HuH-7.5 (cell line): ENCODE measurements at regions not wholly inside any gene's neighbourhood (a gene's known extent, or its start where the extent isn't known, plus 50 kb on each side); places are given as distances from the start of the nearest gene placed in this dataset.

Experiments used
- DNase-seq: peaks from one replicate; pipeline ENCODE4 v3.0.0; 2011; ENCODE audit warnings: low spot score

DNA sequence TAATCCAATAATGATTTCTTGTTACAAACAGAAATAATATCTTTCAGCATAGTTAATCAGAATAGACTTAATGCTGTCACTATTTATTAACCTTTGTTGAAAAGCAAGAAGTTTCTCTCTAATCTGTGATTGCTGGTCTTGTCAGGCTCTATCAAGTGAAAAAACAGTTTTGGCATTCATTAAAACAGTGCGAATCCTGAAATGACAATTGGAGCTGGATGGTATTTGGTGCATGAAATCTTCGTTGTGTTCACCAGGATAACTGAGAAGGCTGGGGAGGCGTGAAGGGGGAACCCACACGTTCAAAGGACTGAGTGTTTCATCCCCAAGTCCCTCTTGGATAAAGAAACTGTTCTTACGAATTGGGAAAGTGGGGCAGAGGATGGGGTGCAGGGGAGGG lies 190.2 kb upstream of the MYL2 start:
- DNase-seq: no peak

DNA sequence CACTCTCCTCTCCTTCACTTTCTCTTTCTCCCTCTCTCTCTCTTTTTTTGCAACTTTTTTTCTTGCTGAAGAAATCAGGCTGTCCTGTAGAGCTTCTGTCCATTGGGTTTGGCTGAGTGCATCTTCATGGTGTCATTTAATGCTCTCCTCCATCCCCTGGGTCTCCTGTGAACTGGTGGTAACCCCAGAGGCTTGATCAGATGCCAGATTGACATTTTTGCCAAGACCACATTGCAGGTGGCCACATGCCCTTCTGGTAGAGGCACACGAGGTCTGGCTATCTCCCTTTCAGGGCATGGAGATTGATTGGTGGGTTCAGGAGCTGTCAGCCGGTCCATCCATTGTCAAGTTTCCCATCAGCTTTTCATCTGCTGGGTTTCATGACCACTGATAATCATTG lies 188.3 kb upstream of the MYL2 start:
- no peak for DNase-seq

DNA sequence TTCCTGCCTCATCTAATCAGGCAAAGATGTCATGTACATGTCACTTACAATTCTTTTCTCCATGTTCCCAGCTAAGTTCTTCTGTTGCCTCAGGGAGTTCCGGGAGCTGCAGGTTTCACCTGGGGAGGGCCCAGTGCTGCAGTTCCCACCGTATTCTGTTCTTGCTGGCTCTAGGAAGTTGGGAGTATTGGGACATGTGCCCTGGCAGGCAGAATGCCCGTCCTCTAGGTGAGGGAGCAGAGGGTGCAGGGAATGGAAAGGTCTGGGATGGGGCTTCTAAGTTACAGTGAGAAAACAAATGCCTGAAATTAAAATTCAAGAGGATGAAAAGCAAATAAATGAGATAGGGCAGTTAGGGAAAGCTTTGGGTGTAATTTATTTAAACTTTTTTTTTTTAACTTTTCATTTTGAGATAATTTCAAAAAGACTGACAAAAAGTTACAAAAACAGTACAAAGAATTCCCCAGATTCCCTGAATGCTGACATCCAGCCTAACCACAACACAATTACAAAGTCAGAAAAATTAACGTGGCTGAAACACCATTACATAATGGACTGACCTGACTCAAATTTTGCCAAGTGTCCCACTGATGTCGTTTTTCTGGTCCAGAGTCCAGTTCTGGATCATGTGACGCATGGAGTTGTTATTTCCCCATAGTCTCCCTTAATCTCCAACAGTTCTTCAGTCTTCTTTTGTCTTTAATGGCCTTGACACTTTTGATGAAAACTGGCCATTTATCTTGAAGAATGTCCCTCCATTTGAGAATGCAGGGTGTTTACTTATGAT lies 187.2 kb upstream of the MYL2 start:
- no peak for DNase-seq

DNA sequence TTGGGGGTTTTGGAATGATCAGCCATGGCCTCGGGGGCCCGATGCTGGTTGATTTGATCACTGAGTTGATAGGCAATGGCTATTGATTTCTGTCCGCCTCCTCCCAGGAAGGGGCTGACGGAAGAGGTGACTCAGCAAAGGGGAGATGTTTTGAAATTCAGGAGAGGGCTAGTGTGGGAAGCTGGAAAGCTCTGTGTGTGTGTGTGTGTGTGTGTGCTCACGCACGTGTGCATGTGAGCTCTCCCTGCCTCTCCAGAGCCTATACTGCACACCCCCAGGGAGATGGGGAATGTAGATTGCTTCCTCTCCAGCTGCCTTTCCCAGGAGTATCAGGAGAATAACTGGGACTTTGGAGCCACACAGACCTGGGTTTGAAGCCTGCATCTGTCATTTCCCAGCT lies 184.9 kb upstream of the MYL2 start:
- DNase-seq: no peak

DNA sequence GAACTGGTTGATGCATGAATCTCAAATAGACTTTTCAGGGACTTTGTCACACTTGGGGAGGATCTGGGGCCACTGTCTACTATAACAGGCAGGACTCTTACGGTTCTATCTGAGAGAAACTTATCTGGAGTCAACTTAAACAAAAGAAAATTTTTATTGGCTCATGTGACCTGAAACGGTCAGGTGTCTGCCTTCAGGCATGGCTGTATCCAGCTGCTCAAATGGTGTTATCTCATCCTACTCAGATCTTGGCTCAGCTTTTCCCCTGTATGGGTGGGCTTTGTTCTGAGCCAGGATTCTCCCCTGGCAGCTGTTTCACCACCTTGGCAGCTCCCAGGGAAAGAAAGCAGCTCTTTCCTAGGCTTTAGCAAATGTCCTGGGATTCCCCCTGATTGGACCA lies 183.2 kb upstream of the MYL2 start:
- DNase-seq: no peak

DNA sequence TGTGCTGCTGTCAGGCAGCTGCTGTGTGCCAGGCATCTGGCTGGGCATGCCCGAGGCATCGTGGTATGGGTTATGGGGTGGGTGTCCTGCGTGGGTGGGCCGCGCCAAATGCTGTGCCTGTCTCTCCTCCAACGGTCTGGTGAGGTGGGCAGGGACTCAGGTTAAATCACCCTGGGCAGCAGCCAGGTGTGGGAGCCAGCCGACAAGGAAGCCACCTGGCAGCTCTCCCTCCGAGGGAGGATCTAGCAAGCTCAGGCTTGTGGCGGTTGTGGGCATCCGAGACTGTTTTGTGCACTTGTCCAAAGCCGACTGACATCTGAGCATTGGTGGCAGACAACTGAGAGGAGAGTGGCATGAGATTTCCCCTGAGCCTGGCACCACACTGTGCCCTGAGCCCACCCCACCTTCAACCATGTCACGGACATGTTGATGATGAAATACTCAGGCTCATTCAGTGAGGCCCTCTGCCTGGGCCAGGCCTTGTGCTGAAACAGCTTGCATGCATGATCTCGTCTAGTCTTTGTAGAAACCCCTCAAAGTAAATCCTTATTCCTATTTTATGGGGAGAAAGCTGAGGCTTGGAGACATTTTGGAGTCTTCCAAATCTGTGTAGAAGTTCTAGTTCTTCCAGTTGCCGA lies 181.8 kb upstream of the MYL2 start:
- DNase-seq: no peak

DNA sequence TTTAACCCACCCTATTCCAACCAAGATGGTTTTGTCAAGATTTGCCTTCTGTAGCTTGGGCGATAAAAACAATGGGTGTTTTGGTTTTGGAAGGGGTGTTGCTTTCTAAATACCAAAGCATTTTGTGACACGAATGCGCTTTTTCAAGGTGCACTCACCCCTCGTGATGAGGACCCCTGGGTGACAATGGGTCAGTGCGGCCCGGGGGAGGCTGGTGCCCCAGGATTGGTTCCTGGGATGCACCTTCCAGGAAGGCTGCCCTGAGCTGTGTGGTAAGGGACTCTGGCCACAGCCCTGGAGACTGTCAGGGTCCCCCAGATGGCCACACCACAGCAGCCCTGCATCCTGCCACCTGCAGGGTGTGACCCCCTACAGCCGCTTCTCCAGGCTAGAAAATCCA lies 180.6 kb upstream of the MYL2 start:
- DNase-seq: no peak

DNA sequence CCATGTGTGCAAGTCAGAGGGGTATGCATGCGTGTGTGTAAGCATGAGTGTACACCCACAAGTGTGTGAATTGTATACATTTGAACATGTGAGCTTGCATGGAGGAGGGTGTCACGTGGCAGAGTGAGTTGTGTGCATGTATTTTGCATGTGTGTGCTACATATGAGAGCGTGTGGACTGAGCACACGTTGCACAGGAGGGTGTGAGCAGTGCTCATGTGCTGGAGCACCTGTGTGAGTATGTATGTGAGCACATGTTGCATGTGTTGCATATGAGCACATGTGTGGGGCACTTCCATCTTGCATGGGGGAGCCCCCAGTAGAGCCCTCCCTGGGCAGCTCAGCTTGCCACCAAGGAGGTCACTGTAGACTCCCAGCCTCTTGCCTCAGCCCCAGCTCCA lies 180.2 kb upstream of the MYL2 start:
- DNase-seq: no peak

DNA sequence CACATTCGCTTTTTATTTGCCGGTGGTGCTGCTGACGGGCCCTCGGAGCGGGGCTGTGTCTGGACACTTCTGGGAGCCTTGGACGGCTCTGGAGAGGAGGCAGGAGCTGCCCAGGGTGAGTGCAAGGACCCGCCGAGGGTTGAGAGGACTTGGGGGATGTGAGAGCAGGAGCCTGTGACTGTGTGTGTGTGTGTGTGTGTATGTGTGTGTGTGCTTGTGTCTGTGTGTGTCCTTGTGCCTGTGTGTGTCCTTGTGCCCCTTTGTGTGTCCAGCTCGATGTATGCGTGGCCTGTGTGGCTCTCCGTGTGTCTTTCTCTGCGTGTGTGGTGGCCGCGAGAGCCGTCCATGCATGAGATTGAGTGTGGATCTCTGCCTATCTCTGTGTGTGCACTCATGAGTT lies 179.6 kb upstream of the MYL2 start:
- no peak for DNase-seq

DNA sequence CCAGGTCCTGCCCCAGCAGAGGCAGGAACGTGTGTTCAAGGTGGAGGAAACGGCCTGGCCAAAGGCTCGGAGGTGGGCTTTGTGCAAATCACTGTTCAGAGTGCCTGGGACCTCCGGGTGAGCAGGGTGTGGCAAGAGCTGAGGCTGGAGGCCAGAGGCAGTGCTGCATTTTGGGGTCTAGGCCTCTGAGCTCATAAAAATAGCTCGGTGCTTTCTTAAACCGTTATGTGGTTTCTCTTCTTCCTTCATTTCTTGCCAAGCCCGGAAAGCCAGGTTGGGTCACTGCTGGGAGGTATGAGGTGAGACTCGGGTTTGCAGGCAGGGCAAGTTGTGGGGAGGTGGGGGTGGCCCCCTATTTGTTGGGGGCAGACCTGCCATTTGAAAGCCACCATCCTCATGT lies 178.8 kb upstream of the MYL2 start:
- DNase-seq: no peak

DNA sequence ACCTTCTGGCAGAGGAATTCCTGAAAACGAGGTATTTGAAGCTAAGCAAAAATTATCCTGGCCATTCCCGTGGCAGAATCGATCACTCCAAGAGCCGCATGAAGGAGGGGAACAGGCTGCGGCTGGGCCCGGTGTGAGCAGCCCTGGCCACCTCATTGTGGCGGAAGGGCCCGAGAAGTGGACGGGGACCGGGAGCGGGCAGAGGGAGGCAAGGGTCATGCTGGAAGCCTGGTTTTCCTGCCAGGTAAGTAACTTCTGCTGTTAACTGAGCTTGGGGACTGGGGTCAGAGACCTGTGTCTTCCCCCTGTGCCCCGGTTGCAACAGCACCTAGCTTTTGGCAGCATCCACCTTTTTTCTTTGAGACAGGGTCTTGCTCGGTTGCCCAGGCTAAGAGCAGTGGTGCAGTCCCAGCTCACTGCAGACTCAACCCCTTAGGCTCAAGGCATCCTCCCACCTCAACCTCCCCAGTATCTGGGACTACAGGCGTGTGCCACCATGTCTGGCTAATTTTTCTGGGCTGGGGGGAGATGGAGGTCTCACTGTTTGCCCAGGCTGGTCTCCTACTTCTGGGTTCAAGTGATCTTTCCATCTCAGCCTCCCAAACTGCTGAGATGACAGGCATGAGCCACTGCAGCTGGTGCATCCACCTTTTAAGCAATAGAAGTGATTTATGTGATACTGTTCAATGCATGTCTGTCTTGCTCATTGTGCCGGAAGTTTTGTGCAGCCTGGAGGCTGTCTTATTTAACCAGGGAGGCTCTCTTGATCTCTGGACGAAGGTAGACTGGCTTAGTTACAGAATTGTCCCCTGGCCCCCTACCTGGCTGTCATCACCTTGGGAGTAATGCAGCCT lies 174.0 kb upstream of the MYL2 start:
- no peak for DNase-seq

DNA sequence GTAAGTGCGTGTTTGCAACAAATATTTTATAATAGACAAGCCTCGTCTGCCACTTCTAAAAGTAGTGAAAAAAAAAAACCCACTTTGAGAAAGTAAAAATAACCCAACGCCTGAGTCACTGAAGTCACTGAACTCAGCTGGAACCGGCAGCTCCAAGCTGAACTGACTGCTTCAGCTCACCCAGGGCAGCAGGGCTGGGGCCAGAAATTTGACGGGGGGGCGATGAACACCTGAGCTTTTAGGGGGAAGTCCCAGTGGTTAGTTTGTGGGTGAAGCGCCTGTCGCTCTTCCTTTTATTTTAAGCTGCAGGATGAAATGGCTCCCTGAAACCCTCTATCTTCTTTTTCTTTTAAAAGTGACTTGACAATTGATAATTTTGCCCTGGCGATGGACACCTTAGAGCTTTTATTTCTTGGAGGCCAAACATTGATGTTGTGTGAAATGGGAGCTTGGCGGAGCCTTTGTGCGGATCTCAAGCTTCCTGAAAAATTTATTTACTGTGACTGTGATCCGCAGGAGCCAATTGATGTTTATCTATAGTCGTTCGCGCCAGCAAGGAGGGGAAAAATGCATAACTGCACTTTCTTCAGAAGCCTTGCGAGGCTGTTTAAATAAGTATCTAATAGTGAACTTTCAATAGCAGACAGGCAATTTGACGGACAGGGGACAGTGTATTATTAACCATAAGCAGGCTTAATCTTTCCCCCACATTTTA lies 173.2 kb upstream of the MYL2 start:
- no peak for DNase-seq

DNA sequence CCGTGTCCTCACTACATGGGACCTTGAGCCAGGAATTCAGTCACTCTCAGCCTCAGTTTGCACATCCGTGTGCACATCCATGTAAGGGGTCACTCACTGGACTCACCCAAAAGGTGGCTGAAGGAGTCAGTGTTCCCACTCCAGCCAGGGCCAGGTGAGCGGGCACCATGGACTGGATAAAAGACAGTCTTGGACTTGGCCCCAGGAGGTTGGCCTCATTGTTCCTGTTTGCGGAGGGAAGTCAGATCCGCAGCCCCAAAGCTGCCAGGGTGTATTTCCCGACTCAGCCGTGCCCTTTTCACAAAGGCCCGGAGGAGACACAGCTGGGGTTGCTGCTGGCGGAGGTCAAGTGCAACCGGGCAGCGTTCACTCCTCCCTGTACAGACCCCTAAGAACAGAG lies 170.7 kb upstream of the MYL2 start:
- DNase-seq: no peak

DNA sequence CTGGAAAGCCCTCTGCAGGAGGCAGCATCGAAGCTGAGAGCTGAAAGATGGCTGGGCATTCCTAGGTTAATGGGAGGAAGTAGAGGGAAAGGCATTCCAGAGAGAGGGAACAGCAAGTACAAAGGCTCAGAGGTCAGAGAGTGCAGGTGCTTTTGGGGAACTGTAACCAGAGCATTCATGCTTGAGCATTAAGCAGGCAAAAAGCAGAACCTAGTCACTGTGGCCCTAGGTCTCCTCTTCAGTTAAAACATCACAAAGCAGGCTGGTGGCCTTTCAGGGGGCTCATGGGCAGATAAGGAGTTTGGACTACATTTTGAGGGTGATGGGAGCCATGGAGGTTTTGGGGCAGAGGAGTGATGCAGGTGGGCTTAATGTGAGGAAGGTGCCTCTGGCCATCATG lies 169.2 kb upstream of the MYL2 start:
- DNase-seq: no peak

DNA sequence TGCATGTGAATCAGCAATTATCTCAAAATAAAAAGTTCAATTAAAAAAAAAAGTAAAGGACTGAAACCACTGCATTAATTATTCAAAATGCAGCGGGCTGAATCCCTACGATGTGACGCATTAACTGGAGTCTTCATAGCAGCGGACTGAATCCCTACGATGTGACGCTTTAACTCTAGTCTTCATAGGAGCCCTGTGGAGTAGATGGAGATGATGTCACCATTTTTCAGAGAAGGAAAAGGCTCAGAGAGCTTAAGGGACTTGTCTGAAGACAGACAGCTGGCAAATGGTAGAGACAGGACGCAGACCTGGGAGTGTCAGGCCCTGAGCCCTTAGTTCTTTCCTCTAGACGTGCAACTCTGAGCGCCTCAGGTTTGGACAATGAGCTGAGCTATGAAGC lies 168.0 kb upstream of the MYL2 start:
- DNase-seq: no peak

DNA sequence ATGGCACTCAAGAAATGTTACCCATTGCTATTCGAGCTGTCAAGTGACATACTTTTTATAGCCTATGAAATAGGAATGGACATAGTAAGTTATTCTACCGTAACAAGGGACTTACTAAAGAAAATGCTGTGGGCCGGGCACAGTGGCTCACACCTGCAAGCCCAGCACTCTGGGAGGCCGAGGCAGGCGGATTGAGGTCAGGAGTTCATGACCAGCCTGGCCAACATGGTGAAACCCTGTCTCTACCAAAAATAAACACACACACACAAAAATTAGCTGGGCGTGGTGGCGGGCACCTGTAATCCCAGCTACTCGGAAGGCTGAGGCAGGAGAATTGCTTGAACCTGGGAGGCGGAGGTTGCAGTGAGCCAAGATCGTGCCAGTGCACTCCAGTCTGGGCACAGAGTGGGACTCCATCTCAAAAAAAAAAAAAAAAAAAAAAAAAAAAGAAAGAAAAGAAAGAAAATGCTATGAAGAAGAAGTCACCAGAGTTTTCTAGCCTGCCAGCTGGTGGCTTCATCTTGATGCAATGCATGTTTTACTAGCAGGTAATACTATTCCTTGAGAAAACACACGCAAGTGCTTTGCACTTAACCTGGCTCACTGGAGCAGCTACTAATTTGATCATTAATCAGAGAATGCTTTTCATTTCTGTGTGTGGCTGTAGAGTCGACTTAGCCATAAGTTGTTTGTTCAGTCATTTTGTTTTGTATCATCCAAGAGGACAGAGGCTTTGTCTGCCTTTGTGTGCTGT lies 166.7 kb upstream of the MYL2 start:
- DNase-seq: no peak

DNA sequence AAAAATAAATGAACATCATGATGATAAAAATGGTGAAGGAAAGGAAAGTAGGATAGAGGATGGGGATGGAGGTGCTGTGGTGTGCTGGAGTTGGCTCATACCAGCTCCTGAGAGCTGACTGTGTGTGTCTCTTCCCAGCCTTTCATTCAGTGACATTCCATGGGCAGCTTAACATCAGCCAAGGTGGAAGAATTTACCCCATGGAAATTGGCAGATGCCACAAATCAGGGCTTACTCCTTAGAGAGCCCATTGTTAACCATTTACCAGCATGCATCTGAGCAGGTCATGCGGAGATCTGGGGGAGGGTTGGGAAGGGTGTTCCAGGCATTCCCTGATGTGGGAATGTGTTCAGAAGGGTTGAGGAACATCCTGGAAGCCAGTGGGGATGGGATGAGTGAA lies 164.7 kb upstream of the MYL2 start:
- no peak for DNase-seq

DNA sequence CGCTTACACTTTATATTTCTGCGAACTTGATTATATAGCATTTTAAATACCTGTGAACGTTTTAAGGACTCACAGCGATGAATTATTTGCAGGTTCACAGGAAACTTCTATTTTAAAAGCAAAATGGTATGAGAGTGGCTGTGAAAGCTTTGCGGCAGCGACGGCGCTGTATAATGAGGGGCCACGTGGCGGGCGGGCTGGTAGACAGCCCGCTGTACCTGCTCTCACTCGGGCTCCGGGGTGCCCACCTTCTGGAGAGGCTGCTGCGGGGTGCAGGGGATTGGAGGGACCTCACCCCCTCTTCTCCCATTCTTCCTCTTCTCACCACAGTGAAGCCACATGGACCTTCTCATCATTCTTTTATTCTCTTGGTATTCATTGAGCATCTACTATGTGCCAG lies 164.2 kb upstream of the MYL2 start:
- DNase-seq: no peak

DNA sequence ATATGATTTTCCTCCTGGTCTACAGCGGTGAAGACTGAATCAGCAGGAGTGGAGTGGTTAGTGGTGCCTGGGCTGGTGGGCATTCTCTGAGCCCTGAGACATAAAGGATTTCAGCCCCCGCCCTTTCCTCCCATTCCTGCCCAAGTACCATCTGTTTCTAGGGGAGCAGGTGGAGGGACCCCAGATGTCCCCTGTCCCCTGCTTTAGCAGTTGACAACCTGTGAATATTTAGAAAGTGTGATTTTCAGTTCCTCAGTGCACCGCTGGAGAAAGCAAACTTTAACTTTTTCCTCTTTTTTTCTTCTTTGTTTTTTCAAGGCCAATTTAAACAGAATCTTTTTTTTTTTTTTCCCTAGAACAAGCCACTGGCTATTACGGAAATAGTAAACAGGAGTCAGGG lies 163.8 kb upstream of the MYL2 start:
- no peak for DNase-seq

DNA sequence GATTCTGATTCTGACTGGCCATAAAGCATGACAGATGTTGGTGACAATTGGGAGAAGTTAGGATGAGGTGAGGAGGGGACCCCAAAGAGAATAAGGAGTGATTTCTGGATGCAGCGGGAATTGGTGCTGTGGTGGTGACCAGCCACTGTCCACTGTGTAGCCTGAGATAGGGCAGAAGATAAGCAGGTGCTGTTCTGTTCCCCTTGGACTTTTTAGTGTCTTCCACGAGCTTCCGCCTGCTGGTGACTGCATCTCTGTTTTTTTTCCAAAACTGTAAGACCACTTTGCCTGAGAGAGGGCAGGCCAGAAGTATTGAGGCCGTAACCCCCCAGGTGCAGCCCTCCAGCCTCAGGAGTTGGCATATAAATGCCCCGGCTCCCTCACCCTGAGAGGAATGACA lies 161.2 kb upstream of the MYL2 start:
- no peak for DNase-seq

DNA sequence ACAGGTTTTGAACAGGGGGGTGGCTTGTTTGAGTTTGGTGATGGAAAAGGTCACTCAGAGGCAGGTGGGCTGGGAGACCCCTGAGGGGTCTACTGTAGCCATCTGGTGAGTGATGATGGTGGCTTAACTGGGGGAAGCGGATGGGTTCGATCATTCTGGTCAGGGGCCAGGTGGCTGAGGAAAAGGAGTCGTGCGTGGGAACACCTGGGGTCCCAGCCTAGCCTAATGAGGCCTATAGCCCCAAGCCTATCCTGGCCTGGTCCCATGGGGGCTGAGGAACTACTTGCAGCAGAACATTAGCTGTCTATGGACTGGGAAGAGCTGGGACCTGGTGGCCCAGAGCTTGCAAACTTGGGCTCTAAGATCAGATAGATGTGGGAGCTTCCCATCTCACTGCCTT lies 158.4 kb upstream of the MYL2 start:
- no peak for DNase-seq
